CD4-positive, CD25-positive, alpha-beta regulatory T cell (primary cell): ENCODE measurements at regions not wholly inside any gene's neighbourhood (a gene's known extent, or its start where the extent isn't known, plus 50 kb on each side); places are given as distances from the start of the nearest gene placed in this dataset.
"Not testable (repeated sequence)": the region's sequence is repeated elsewhere in the genome, so short reads cannot be mapped to it uniquely, and the experiment has no call there.

Experiments used
- ATAC-seq, 2 donors: fragments of 150-1000 bp; cut with Tn5 transposase; one replicate each; pipeline ENCODE4 v1.10.0; 2021; ENCODE audit warnings: low read depth in 2 of 2, moderate number of reproducible peaks in 2 of 2, moderate library complexity in 1 of 2
- DNase-seq, 3 donors: peaks; one replicate each; pipeline versions ENCODE4 v3.0.0 to v3.0.0-alpha.2; 2012 to 2022; ENCODE audit warnings: mixed read lengths in 1 of 3
- H3K27ac ChIP-seq: one replicate; pipeline ENCODE4 v1.7.0; 2013; ENCODE audit warnings: mild to moderate bottlenecking, low read length; ENCODE audit not compliant: insufficient read depth, poor library complexity, severe bottlenecking
- H3K27me3 ChIP-seq: one replicate; pipeline ENCODE4 v1.7.0; 2013; ENCODE audit warnings: low read length; ENCODE audit not compliant: control insufficient read depth, insufficient read depth
- H3K36me3 ChIP-seq: one replicate; pipeline ENCODE4 v1.7.0; 2013; ENCODE audit warnings: mild to moderate bottlenecking, low read length, moderate library complexity; ENCODE audit not compliant: control insufficient read depth, insufficient read depth
- H3K4me1 ChIP-seq: 2 replicates; pipeline ENCODE4 v1.7.0; 2013; ENCODE audit warnings: mild to moderate bottlenecking, low read length; ENCODE audit not compliant: insufficient read depth, control insufficient read depth, poor library complexity, severe bottlenecking
- H3K4me3 ChIP-seq: one replicate; pipeline ENCODE4 v1.7.0; 2013; ENCODE audit warnings: low read depth, mild to moderate bottlenecking, low read length, moderate library complexity
- H3K9me3 ChIP-seq, 2 experiments: 1 replicate in 1 of 2; 2 replicates in 1 of 2; pipeline ENCODE4 v1.7.0; 2013; ENCODE audit warnings: low read length in 2 of 2, mild to moderate bottlenecking in 1 of 2, moderate library complexity in 1 of 2; ENCODE audit not compliant: control insufficient read depth in 2 of 2
- H3K27ac Mint-ChIP-seq, 3 donors: one replicate each; pipeline ENCODE4 v1.8.0; 2020 to 2022; ENCODE audit warnings: mild to moderate bottlenecking in 3 of 3, mixed read lengths in 3 of 3, moderate library complexity in 2 of 3
- H3K27me3 Mint-ChIP-seq: one replicate; pipeline ENCODE4 v1.8.0; 2022; ENCODE audit warnings: mild to moderate bottlenecking, mixed read lengths
- H3K36me3 Mint-ChIP-seq: one replicate; pipeline ENCODE4 v1.8.0; 2020; ENCODE audit warnings: mixed read lengths
- H3K4me1 Mint-ChIP-seq, 4 donors: one replicate each; pipeline ENCODE4 v1.8.0; 2020 to 2022; ENCODE audit warnings: mixed read lengths in 4 of 4, mild to moderate bottlenecking in 1 of 4
- H3K4me3 Mint-ChIP-seq, 4 donors: one replicate each; pipeline ENCODE4 v1.8.0; 2020 to 2022; ENCODE audit warnings: mild to moderate bottlenecking in 4 of 4, mixed read lengths in 4 of 4, moderate library complexity in 3 of 4
- H3K9me3 Mint-ChIP-seq, 7 donors: one replicate each; pipeline ENCODE4 v1.8.0; 2020 to 2022; ENCODE audit warnings: mixed read lengths in 7 of 7, mild to moderate bottlenecking in 3 of 7, moderate library complexity in 2 of 7

DNA sequence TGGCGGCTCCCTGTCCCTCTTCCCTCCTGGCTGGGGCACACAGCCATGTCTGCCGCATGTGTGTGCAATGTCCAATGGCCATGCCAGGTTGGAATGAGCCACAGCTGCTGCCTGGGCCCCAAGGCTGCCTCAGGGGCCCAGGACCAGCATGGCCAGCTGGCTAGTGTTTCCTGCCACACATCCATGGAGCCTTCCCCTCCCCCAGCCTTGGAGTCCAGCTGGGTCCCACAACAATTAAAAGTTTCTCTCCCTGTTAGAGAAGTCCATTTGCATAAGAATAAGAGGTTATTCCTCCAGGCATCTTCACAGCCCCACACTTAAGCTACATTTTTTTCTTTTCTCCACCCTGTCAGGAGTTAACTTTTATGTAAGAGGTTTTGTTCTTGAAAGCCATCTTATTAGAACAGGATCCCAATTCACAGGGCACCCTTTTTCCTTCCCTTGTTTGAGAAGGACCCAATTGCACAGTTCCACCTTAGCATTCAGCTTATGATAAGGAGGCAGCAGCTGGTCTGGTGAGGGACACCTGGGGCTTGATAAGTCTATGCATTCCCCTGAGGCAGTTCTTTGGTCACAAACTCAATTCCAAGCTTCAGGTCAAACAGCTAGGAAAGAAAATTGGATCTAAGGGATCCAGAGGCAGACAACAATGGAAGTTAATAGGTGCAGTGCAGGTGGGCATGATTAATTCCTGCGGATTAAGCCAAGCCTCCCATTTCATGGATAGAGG lies 963.3 kb upstream of the GRIA3 start:
- no peak overlapping the region for H3K4me3 Mint-ChIP-seq
- no peaks in the 10 kb centered on the region for H3K36me3 ChIP-seq
- peaks cover 4% of the 10 kb centered on the region for H3K27me3 Mint-ChIP-seq
- H3K27ac Mint-ChIP-seq, result no peak overlapping the region
- H3K36me3 Mint-ChIP-seq, result no peaks in the 10 kb centered on the region
- H3K4me1 Mint-ChIP-seq, result peaks cover 0 to 2% (median 0%) of the 10 kb centered on the region in 4 donors
- ATAC-seq (no peak), DNase-seq (no peak)
- H3K9me3 Mint-ChIP-seq, result peaks cover 0 to 20% (median 0%) of the 10 kb centered on the region in 7 donors
- no peaks in the 10 kb centered on the region for H3K4me1 ChIP-seq
- H3K27ac ChIP-seq, result no peak overlapping the region
- no peak overlapping the region for H3K4me3 ChIP-seq
- no peaks in the 10 kb centered on the region for H3K27me3 ChIP-seq
- H3K9me3 ChIP-seq, result no peaks in the 10 kb centered on the region

DNA sequence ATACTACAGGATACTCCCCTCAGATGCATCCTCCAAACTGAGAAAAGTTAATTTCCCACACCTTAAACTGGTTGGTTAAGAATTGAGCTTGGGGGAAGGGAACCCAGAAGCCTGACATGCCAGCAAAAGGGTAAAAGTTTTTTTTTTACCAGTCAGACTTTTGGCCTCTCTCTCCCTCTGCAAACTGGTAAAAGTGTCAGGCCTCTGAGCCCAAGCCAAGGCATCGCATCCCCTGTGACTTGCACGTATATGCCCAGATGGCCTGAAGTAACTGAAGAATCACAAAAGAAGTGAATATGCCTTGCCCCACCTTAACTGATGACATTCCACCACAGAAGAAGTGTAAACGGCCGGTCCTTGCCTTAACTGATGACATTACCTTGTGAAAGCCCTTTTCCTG lies 962.3 kb upstream of the GRIA3 start:
- H3K27me3 ChIP-seq, H3K36me3 ChIP-seq, DNase-seq, H3K36me3 Mint-ChIP-seq, H3K4me1 Mint-ChIP-seq, H3K9me3 ChIP-seq, ATAC-seq, H3K27ac Mint-ChIP-seq, H3K4me1 ChIP-seq, H3K27me3 Mint-ChIP-seq, H3K4me3 Mint-ChIP-seq, H3K27ac ChIP-seq, H3K4me3 ChIP-seq: not testable (repeated sequence)
- peaks cover 0 to 22% (median 0%) of the 10 kb centered on the region in 7 donors for H3K9me3 Mint-ChIP-seq

DNA sequence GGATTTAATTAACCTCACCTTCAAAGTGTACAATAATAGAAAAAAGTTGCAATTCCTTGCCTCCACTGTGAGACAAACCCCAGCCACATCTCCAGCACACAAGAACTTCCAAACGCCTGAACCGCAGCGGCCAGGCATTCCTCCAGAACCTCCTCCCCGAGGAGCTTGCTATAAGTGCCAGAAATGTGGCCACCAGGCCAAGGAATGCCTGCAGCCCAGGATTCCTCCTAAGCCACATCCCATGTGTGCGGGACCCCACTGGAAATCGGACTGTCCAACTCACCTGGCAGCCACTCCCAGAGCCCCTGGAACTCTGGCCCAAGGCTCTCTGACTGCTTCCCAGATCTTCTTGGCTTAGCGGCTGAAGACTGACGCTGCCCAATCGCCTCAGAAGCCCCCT lies 959.9 kb upstream of the GRIA3 start:
- not testable (repeated sequence) for H3K4me3 ChIP-seq, H3K36me3 ChIP-seq, H3K4me1 ChIP-seq, H3K4me3 Mint-ChIP-seq, H3K27ac ChIP-seq, DNase-seq, H3K36me3 Mint-ChIP-seq, H3K27ac Mint-ChIP-seq, ATAC-seq, H3K27me3 Mint-ChIP-seq, H3K4me1 Mint-ChIP-seq, H3K9me3 ChIP-seq, H3K27me3 ChIP-seq
- peaks cover 0 to 22% (median 0%) of the 10 kb centered on the region in 7 donors for H3K9me3 Mint-ChIP-seq

- Mint-ChIP-seq H3K9me3 (peaks cover 0 to 12% (median 0%) of the 10 kb centered on the region in 7 donors), H3K4me3 (no peak overlapping the region), H3K36me3 (no peaks in the 10 kb centered on the region), H3K27ac (no peak overlapping the region), H3K4me1 (no peaks in the 10 kb centered on the region), H3K27me3 (no peaks in the 10 kb centered on the region)
- Histone ChIP-seq H3K27me3 (no peaks in the 10 kb centered on the region), H3K4me3 (no peak overlapping the region), H3K27ac (no peak overlapping the region), H3K9me3 (no peaks in the 10 kb centered on the region), H3K36me3 (no peaks in the 10 kb centered on the region), H3K4me1 (no peaks in the 10 kb centered on the region)
- ATAC-seq (no peak), DNase-seq (no peak)
Measured at GRCh38 chrX:122238801-122239200, 945.3 kb upstream of the GRIA3 start.

DNA sequence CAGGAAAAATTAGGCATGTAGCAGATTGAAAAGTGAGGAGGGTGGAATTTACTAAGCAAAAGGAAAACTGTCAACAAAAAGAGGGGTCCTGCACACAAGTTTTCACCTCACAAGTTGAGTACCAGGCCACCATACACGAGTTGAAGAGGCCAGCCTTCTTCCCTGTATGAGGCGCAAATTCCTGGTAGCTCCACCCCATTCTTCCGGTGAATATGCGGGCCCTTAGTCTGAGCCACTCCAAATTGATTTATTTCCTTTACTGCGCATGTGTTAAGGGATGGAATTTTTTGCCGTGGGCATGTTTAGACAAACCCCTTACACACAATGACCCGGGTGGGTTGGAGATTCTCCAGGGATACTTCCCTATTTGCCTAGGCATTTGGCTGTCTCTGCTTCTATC lies 942.1 kb upstream of the GRIA3 start:
- ATAC-seq (no peak), DNase-seq (no peak)
- peaks cover 0 to 6% (median 0%) of the 10 kb centered on the region in 7 donors for H3K9me3 Mint-ChIP-seq
- H3K4me1 Mint-ChIP-seq, result no peaks in the 10 kb centered on the region
- no peak overlapping the region for H3K27ac Mint-ChIP-seq
- no peaks in the 10 kb centered on the region for H3K36me3 ChIP-seq
- H3K27ac ChIP-seq, result no peak overlapping the region
- H3K4me3 ChIP-seq, result no peak overlapping the region
- H3K4me3 Mint-ChIP-seq, result no peak overlapping the region
- H3K27me3 Mint-ChIP-seq, result no peaks in the 10 kb centered on the region
- H3K36me3 Mint-ChIP-seq, result no peaks in the 10 kb centered on the region
- H3K27me3 ChIP-seq, result no peaks in the 10 kb centered on the region
- H3K4me1 ChIP-seq, result no peaks in the 10 kb centered on the region
- no peaks in the 10 kb centered on the region for H3K9me3 ChIP-seq

DNA sequence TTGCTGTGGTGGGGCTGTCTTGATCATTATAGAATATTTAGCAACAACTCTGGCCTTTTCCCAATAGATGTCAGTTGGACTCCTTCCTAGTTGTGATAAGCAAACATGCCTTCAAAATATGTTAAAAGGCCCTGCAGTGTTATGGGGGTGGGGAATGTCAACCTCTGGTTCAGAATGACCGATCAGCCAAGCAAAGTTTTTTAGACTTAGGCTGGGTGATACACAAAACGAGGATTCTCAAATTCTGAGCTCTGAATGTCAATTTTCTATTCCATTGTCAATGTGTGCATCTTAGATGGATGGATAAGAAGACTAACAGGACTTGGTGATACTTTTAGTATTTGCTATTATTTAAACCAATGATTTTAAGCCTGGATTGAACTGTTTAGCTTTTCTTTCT lies 940.0 kb upstream of the GRIA3 start:
- Histone ChIP-seq H3K4me3 (no peak overlapping the region), H3K27me3 (no peaks in the 10 kb centered on the region), H3K27ac (no peak overlapping the region), H3K9me3 (no peaks in the 10 kb centered on the region), H3K36me3 (no peaks in the 10 kb centered on the region), H3K4me1 (no peaks in the 10 kb centered on the region)
- Mint-ChIP-seq H3K9me3 (peaks cover 0 to 4% (median 0%) of the 10 kb centered on the region in 7 donors), H3K27me3 (no peaks in the 10 kb centered on the region), H3K4me1 (no peaks in the 10 kb centered on the region), H3K36me3 (no peaks in the 10 kb centered on the region), H3K4me3 (no peak overlapping the region), H3K27ac (no peak overlapping the region)
- no peak for ATAC-seq
- DNase-seq, result no peak

DNA sequence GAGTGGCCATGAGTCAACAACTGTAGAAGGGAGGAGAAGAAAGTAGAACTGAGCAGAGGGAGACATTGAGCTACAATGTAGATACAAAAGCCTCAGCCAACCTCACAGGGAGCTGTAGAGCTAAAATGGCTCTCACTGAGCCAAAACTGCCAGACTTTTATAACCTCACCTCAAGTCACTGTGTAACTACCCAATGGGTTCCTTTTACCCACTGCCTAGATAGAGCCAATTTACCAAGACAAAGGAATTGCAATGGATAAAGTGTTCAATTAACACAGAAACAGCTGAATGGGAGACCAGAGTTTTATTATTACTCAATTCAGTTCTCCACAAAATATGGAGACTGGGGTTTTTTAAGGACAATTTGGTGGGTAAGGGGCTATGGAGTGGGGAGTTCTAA lies 938.9 kb upstream of the GRIA3 start:
- H3K4me1 Mint-ChIP-seq, result no peaks in the 10 kb centered on the region
- H3K27me3 Mint-ChIP-seq, result no peaks in the 10 kb centered on the region
- no peaks in the 10 kb centered on the region for H3K4me1 ChIP-seq

GRCh38 chrX:122245943-122246342 lies 938.1 kb upstream of the GRIA3 start:
- no peak for ATAC-seq
- Mint-ChIP-seq H3K27ac (no peak overlapping the region), H3K27me3 (no peaks in the 10 kb centered on the region), H3K36me3 (no peaks in the 10 kb centered on the region), H3K4me3 (no peak overlapping the region), H3K9me3 (peaks cover 0 to 4% (median 0%) of the 10 kb centered on the region in 7 donors), H3K4me1 (no peaks in the 10 kb centered on the region)
- H3K27me3 ChIP-seq, result no peaks in the 10 kb centered on the region
- H3K4me3 ChIP-seq, result no peak overlapping the region
- no peaks in the 10 kb centered on the region for H3K9me3 ChIP-seq
- no peak overlapping the region for H3K27ac ChIP-seq
- no peak for DNase-seq
- no peaks in the 10 kb centered on the region for H3K4me1 ChIP-seq
- H3K36me3 ChIP-seq, result no peaks in the 10 kb centered on the region

More for the DNA sequence above, 938.9 kb upstream of the GRIA3 start:
- H3K36me3 Mint-ChIP-seq, result no peaks in the 10 kb centered on the region
- no peak overlapping the region for H3K27ac Mint-ChIP-seq
- no peak overlapping the region for H3K4me3 Mint-ChIP-seq
- Histone ChIP-seq H3K4me3 (no peak overlapping the region), H3K27ac (no peak overlapping the region), H3K9me3 (no peaks in the 10 kb centered on the region), H3K27me3 (no peaks in the 10 kb centered on the region), H3K36me3 (no peaks in the 10 kb centered on the region)
- H3K9me3 Mint-ChIP-seq, result peaks cover 0 to 4% (median 0%) of the 10 kb centered on the region in 7 donors
- no peak for ATAC-seq
- no peak for DNase-seq
